Esophagus squamous epithelium (tissue), 4 donors: ENCODE measurements at regions not wholly inside any gene's neighbourhood (a gene's known extent, or its start where the extent isn't known, plus 50 kb on each side); places are given as distances from the start of the nearest gene placed in this dataset.

ENCODE experiments used
- POLR2A ChIP-seq, 4 donors: fragments of 450-650 bp; IDR thresholded peaks; one replicate each; pipeline ENCODE4 v1.6.1; 2017; ENCODE audit warnings: antibody characterized with exemption in 4 of 4, mild to moderate bottlenecking in 4 of 4, moderate library complexity in 3 of 4
- TF ChIP-seq, protein P1 (sequence below), 6 experiments: fragments of 450-650 bp in 4 of 6; fragments of 200-600 bp in 2 of 6; sonication (generic) in 2 of 6; IDR thresholded peaks; one replicate each; pipeline ENCODE4 v1.5.1; 2016 to 2019; ENCODE audit warnings: antibody characterized with exemption in 6 of 6, mild to moderate bottlenecking in 4 of 6, moderate library complexity in 4 of 6

- no peak for TF ChIP-seq POLR2A (IDR thresholded peaks at IDR 0.05)
- TF ChIP-seq, protein P1, sequence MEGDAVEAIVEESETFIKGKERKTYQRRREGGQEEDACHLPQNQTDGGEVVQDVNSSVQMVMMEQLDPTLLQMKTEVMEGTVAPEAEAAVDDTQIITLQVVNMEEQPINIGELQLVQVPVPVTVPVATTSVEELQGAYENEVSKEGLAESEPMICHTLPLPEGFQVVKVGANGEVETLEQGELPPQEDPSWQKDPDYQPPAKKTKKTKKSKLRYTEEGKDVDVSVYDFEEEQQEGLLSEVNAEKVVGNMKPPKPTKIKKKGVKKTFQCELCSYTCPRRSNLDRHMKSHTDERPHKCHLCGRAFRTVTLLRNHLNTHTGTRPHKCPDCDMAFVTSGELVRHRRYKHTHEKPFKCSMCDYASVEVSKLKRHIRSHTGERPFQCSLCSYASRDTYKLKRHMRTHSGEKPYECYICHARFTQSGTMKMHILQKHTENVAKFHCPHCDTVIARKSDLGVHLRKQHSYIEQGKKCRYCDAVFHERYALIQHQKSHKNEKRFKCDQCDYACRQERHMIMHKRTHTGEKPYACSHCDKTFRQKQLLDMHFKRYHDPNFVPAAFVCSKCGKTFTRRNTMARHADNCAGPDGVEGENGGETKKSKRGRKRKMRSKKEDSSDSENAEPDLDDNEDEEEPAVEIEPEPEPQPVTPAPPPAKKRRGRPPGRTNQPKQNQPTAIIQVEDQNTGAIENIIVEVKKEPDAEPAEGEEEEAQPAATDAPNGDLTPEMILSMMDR (IDR thresholded peaks at IDR 0.05) = no peak
Measured at GRCh38 chr16:86096850-86097249, 197.9 kb downstream of the IRF8 start.
